Upper lobe of right lung (tissue), 1 donor: ENCODE measurements at regions not wholly inside any gene's neighbourhood (a gene's known extent, or its start where the extent isn't known, plus 50 kb on each side); places are given as distances from the start of the nearest gene placed in this dataset.

Experiments used
- ATAC-seq: fragments of 200-7000 bp; cut with Tn5 transposase; one replicate; pipeline ENCODE4 v1.9.1; 2020; ENCODE audit warnings: mild to moderate bottlenecking, moderate library complexity
- DNase-seq: peaks from one replicate; pipeline ENCODE4 v3.0.0-alpha.2; 2020
- H3K27ac ChIP-seq: fragments of 200-600 bp; one replicate; pipeline ENCODE4 v1.8.0; 2022
- H3K27me3 ChIP-seq: fragments of 200-600 bp; one replicate; pipeline ENCODE4 v1.8.0; 2022; ENCODE audit warnings: mild to moderate bottlenecking
- H3K36me3 ChIP-seq: fragments of 200-600 bp; one replicate; pipeline ENCODE4 v1.8.0; 2022
- H3K4me1 ChIP-seq: fragments of 200-600 bp; one replicate; pipeline ENCODE4 v1.8.0; 2022
- H3K4me3 ChIP-seq: fragments of 200-600 bp; one replicate; pipeline ENCODE4 v1.8.0; 2022; ENCODE audit warnings: mild to moderate bottlenecking
- H3K9me3 ChIP-seq: fragments of 200-600 bp; one replicate; pipeline ENCODE4 v1.8.0; 2022
- intact Hi-C: fragments of 100-400 bp; cut with DNase I; formaldehyde crosslinking; loops from one replicate; pipeline ENCODE4 v1.11.0; 2022
- TF ChIP-seq, protein P1 (sequence below): fragments of 200-600 bp; IDR thresholded peaks from one replicate; pipeline ENCODE4 v1.8.0; 2022; ENCODE audit warnings: antibody characterized with exemption
- donor health status: DM: no; HTN: yes; CAD: no; lungs with severe emphysema.

DNA sequence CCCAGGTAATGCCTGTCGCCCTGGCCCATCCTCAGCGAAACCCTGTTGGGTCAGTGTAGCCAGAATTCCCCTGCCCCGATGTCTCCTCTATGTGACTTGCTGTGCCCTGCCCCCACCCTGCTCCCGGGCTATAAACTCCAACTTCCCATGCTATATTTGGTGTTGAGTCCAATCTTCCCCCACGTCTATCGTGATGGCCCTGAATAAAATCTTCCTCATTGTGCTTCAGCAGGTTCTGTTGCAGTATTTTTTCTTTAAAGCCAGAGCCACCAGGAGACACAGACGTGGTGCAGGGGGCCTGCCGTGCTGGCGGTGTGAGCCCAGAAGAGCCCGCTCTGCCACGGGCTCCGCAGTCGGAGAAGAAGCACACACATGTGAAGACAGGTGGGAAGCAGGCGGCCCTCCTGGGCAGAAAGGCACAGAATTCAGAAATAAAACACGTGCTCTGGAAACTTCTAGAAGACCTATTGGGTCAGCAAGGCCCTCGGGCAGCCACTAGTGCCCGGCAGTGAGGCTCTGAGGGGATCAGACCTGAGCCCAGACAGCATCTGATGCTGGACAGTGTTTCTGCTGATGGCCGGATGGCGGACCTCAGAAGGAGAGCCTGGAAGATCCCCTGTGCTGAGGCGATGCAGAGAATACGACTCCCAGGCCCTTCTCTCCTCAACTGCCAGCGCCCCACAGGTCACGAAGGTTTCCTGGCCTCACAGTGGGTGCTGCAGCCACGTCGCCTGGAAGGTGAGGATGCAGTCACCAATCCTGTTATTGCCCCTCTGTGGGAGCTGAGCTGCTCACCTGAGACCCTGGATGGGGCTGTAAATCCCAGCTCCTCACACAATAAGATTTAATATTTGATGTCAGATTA, 501.9 kb downstream of the BRD1 start:
- DNase-seq (peak; percentile 55), ATAC-seq (no peak)
- H3K36me3 ChIP-seq = no peaks in the 10 kb centered on the region
- TF ChIP-seq, protein P1, sequence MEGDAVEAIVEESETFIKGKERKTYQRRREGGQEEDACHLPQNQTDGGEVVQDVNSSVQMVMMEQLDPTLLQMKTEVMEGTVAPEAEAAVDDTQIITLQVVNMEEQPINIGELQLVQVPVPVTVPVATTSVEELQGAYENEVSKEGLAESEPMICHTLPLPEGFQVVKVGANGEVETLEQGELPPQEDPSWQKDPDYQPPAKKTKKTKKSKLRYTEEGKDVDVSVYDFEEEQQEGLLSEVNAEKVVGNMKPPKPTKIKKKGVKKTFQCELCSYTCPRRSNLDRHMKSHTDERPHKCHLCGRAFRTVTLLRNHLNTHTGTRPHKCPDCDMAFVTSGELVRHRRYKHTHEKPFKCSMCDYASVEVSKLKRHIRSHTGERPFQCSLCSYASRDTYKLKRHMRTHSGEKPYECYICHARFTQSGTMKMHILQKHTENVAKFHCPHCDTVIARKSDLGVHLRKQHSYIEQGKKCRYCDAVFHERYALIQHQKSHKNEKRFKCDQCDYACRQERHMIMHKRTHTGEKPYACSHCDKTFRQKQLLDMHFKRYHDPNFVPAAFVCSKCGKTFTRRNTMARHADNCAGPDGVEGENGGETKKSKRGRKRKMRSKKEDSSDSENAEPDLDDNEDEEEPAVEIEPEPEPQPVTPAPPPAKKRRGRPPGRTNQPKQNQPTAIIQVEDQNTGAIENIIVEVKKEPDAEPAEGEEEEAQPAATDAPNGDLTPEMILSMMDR = no peak
- intact Hi-C loops = no loop called here
- no peaks in the 10 kb centered on the region for H3K9me3 ChIP-seq
- H3K27me3 ChIP-seq = peaks cover 23% of the 10 kb centered on the region
- H3K4me1 ChIP-seq = no peaks in the 10 kb centered on the region
- no peak overlapping the region for H3K27ac ChIP-seq
- no peak overlapping the region for H3K4me3 ChIP-seq

DNA sequence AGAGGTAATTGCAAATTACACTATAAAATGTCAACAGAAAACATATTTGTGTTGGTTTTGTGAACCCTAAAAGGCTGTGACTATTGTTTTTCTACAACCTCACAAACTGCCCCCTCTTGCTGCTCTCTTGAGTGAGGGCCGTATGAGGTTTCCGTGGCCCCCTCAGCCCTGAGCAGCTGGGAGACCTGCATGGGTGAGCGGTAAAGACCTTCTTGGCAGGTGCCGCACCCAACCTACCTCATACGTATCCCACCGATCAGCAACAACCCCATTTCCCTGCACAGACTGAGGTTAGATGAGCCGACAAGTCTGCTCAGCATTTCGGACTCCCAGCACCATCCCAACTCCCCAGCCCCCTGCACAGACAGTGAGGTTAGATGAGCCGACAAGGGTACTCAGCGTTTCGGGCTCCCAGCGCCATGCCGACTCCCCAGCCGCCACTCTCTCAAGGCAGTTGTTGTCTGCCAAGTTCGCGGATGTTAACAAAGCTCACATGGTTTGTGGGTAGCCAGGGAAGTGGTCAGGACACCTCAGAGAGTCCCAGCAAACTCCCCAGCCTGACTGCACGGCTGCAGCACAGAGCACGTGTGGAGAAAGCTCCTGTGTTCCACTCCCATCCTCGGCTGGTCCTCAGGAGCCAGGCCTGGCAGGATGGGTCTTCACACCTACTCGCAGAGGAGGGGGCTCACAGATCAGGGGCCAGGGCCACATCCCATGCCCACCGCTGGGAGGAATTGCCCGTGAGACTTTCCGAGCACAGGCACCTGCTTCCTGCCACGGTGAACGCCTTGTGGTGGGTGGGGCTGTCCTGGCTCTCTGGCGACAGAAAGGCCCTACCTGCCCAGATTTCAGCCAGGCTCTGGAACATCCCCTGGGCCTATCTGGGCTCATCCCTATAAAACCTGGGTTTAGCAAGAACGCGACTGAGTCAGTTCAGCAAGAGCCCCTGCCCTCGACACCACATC, 502.9 kb downstream of the BRD1 start:
- Histone ChIP-seq H3K4me3 (no peak overlapping the region), H3K36me3 (no peaks in the 10 kb centered on the region), H3K27ac (no peak overlapping the region), H3K9me3 (no peaks in the 10 kb centered on the region), H3K4me1 (no peaks in the 10 kb centered on the region), H3K27me3 (peaks cover 23% of the 10 kb centered on the region)
- intact Hi-C loops = no loop called here
- TF ChIP-seq, protein P1 = no peak
- DNase-seq = peak; percentile 51
- ATAC-seq = no peak

DNA sequence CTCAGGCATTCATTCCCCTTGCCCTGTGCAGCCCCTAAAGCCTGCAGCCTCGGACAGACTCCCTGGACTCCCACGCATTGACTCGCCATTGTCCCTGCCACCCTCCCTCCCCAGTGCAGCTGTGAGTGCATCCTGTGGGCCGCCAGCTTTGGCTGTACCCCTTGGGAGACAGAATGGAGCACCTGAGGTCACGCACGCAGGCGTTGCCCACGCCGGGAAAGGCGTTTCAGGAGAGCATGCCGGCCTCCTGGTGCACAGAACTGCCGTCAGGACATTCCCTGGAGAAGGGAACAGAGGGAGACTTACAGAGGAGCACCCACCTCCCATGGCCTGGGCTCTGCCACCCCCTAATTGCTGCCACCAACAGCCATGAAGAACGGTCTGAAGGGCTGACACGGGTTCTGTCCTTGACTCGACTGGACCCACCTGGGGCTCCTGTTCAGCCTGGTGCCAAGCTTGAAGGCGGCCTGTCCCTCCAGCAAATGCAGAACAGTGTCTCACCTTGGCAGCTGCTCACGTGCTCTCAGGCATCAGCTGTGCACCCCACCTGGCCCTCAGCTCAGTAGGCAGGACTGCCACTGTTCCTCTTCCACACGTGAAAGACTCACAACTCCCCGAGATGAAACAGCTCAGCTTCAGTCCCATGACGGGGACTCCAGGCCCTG, 503.8 kb downstream of the BRD1 start:
- DNase-seq (peak; percentile 52), ATAC-seq (no peak)
- no peak overlapping the region for H3K27ac ChIP-seq
- H3K4me1 ChIP-seq = no peaks in the 10 kb centered on the region
- intact Hi-C loops = no loop called here
- TF ChIP-seq, protein P1 = no peak
- no peaks in the 10 kb centered on the region for H3K9me3 ChIP-seq
- peaks cover 30% of the 10 kb centered on the region for H3K27me3 ChIP-seq
- H3K4me3 ChIP-seq = no peak overlapping the region
- no peaks in the 10 kb centered on the region for H3K36me3 ChIP-seq

DNA sequence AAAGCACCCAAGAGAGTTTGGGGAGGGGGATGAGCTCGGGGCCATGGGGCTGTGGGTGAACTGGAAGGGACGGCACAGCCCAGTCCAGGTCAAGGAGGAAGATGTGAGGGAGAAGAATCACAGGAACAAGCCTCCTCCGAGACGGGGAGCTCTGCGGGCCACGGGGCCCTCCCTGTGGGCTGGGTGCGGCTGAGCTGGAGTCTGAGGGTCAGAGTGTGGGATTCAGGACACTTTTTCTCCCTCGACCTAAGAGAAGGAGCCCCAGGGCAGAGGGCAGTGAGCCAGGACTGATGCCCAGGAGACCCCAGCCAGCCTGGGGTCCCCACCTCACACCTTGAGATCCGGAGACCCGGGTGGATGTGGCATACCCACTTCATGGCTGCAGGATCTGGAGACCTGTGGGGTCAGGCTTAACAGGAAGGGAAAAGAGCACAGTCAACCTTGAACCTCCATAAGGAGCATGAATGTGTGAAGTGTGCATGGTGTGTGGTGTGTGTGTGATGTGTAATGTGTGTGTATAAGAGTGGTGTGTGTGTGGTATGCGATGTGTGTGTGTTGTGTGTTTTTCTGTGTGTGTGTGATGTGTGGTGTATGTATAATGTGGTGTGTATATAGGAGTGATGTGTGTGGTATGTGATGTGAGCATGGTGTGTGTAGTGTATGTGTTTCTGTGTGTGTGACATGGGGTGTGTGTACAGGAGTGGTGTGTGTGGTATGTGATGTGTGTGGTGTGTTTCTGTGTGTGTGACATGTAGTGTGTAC, 504.6 kb downstream of the BRD1 start:
- DNase-seq = peak; percentile 25

More for the DNA sequence above, 504.6 kb downstream of the BRD1 start:
- TF ChIP-seq, protein P1 = no peak
- no peak overlapping the region for H3K4me3 ChIP-seq
- no peak overlapping the region for H3K27ac ChIP-seq
- peaks cover 30% of the 10 kb centered on the region for H3K27me3 ChIP-seq
- H3K36me3 ChIP-seq = no peaks in the 10 kb centered on the region
- intact Hi-C loops = no loop called here
- ATAC-seq = no peak
- no peaks in the 10 kb centered on the region for H3K9me3 ChIP-seq
- H3K4me1 ChIP-seq = no peaks in the 10 kb centered on the region
